PC-3 (cell line): ENCODE measurements at regions not wholly inside any gene's neighbourhood (a gene's known extent, or its start where the extent isn't known, plus 50 kb on each side); places are given as distances from the start of the nearest gene placed in this dataset.

Experiments
- ATAC-seq: fragments of 200-7000 bp; cut with Tn5 transposase; 2 replicates; pipeline ENCODE4 v1.9.1; 2020; ENCODE audit warnings: mild to moderate bottlenecking, moderate library complexity
- BruUV-seq: library from RNA; stranded (reverse); fragments of 400-500 nt; replicated peaks from 2 replicates; lab custom pipeline; 2021; lab: Mats Ljungman, UMichigan
- CTCF ChIA-PET: fragments of 300-600 bp; sonication (Branson Sonifier 250); formaldehyde crosslinking; loops from one replicate; lab custom pipeline; 2022; ENCODE audit warnings: antibody characterized with exemption; lab: Charles Lee
- POLR2A ChIA-PET: fragments of 300-600 bp; sonication (Branson Sonifier 250); formaldehyde crosslinking; loops from one replicate; lab custom pipeline; 2022; ENCODE audit warnings: antibody characterized with exemption; ENCODE audit not compliant: unreplicated experiment; lab: Charles Lee
- DNase-seq: peaks from one replicate; pipeline ENCODE4 v3.0.0-alpha.2; 2015
- H2AFZ ChIP-seq: fragments of 300-600 bp; sonication (generic); 2 replicates; pipeline ENCODE4 v1.6.0; 2016; ENCODE audit warnings: antibody characterized with exemption, low read length
- H3F3A ChIP-seq: fragments of 300-600 bp; sonication (generic); one replicate; pipeline ENCODE4 v1.6.0; 2017; ENCODE audit warnings: antibody characterized with exemption, low read length, control low read depth, mild to moderate bottlenecking; ENCODE audit not compliant: unreplicated experiment
- H3K27ac ChIP-seq: fragments of 300-600 bp; sonication (generic); 2 replicates; pipeline ENCODE4 v1.5.1; 2016; ENCODE audit warnings: mild to moderate bottlenecking, low read length
- H3K27me3 ChIP-seq: fragments of 300-600 bp; sonication (generic); 2 replicates; pipeline ENCODE4 v1.6.1; 2016; ENCODE audit warnings: low read length, mixed read lengths
- H3K36me3 ChIP-seq: fragments of 300-600 bp; sonication (generic); 2 replicates; pipeline ENCODE4 v1.6.1; 2016; ENCODE audit warnings: low read depth, mixed run types, low read length, mixed read lengths
- H3K4me1 ChIP-seq: fragments of 300-600 bp; sonication (generic); 2 replicates; pipeline ENCODE4 v1.5.1; 2016; ENCODE audit warnings: low read length; ENCODE audit not compliant: insufficient read depth
- H3K4me2 ChIP-seq: fragments of 300-600 bp; sonication (generic); 2 replicates; pipeline ENCODE4 v1.6.0; 2016; ENCODE audit warnings: low read length
- H3K4me3 ChIP-seq: fragments of 300-600 bp; sonication (generic); 2 replicates; pipeline ENCODE4 v1.5.1; 2016; ENCODE audit warnings: mild to moderate bottlenecking, low read length, mixed read lengths
- H3K79me2 ChIP-seq: fragments of 300-600 bp; sonication (generic); 2 replicates; pipeline ENCODE4 v1.6.1; 2017; ENCODE audit warnings: low read length, mixed read lengths
- H3K9ac ChIP-seq: fragments of 300-600 bp; sonication (generic); 2 replicates; pipeline ENCODE4 v1.6.0; 2016; ENCODE audit warnings: mild to moderate bottlenecking, low read length
- H3K9me2 ChIP-seq: fragments of 300-600 bp; sonication (generic); replicated peaks from 2 replicates; pipeline ENCODE4 v1.6.1; 2016; ENCODE audit warnings: mixed run types, low read length, mixed read lengths
- H3K9me3 ChIP-seq: fragments of 300-600 bp; sonication (generic); 2 replicates; pipeline ENCODE4 v1.6.1; 2016; ENCODE audit warnings: low read length, mixed read lengths
- H4K20me1 ChIP-seq: fragments of 300-600 bp; sonication (generic); 2 replicates; pipeline ENCODE4 v1.6.1; 2016; ENCODE audit warnings: low read length, mixed read lengths
- CTCF ChIP-seq: fragments of 300-600 bp; sonication (generic); conservative IDR thresholded peaks from 2 replicates; pipeline ENCODE4 v1.5.1; 2017; ENCODE audit warnings: antibody characterized with exemption, low read depth, mild to moderate bottlenecking, low read length
- EZH2 ChIP-seq: fragments of 300-600 bp; sonication (generic); IDR thresholded peaks from one replicate; pipeline ENCODE4 v1.6.1; 2017; ENCODE audit warnings: antibody characterized with exemption, mild to moderate bottlenecking, low read length; ENCODE audit not compliant: unreplicated experiment
- EZH2phosphoT487 ChIP-seq: fragments of 300-600 bp; sonication (generic); IDR thresholded peaks from 2 replicates; pipeline ENCODE4 v1.6.1; 2018; ENCODE audit warnings: mild to moderate bottlenecking, antibody characterized with exemption, low read length, borderline replicate concordance
- intact Hi-C: fragments of 100-400 bp; cut with micrococcal nuclease; formaldehyde crosslinking; loops from 2 replicates; pipeline ENCODE4 v1.9.0; 2023

- TF ChIP-seq CTCF (no peak), EZH2phosphoT487 (no peak), EZH2 (no peak)
- no peaks in the 10 kb centered on the region for H3K36me3 ChIP-seq
- H3K9me3 ChIP-seq = no peaks in the 10 kb centered on the region
- ATAC-seq (no peak), DNase-seq (no peak)
- no peak overlapping the region for H3K4me3 ChIP-seq
- ChIA-PET CTCF (no interaction called here), POLR2A (no interaction called here)
- H3F3A ChIP-seq = no peaks in the 10 kb centered on the region
- no peak overlapping the region for H3K27ac ChIP-seq
- peaks cover 83% of the 10 kb centered on the region for H3K27me3 ChIP-seq
- H3K79me2 ChIP-seq = no peaks in the 10 kb centered on the region
- H3K9me2 ChIP-seq = no peaks in the 10 kb centered on the region
- H4K20me1 ChIP-seq = no peaks in the 10 kb centered on the region
- no peak overlapping the region for H3K9ac ChIP-seq
- no peak overlapping the region for H3K4me2 ChIP-seq
- H3K4me1 ChIP-seq = no peaks in the 10 kb centered on the region
- H2AFZ ChIP-seq = no peak overlapping the region
- intact Hi-C loops = no loop called here
- no TSS peak for BruUV-seq
Observed at GRCh38 chr13:26837102-26837501, 76.5 kb upstream of the GPR12 start.

- BruUV-seq = no TSS peak
- Histone ChIP-seq H3K9me2 (no peaks in the 10 kb centered on the region), H3K4me1 (no peaks in the 10 kb centered on the region), H3K79me2 (no peaks in the 10 kb centered on the region), H3K9me3 (no peaks in the 10 kb centered on the region), H3F3A (no peaks in the 10 kb centered on the region), H3K27ac (no peak overlapping the region), H2AFZ (no peak overlapping the region), H3K36me3 (no peaks in the 10 kb centered on the region), H3K4me2 (no peak overlapping the region), H3K27me3 (peaks cover 78% of the 10 kb centered on the region), H4K20me1 (no peaks in the 10 kb centered on the region), H3K4me3 (no peak overlapping the region), H3K9ac (no peak overlapping the region)
- DNase-seq (no peak), ATAC-seq (no peak)
- CTCF ChIA-PET = no interaction called here
- POLR2A ChIA-PET = no interaction called here
- TF ChIP-seq EZH2phosphoT487 (no peak), CTCF (no peak), EZH2 (no peak)
- intact Hi-C loops = no loop called here
Observed at GRCh38 chr13:26836626-26837025, 76.0 kb upstream of the GPR12 start.

- H3K4me1 ChIP-seq = no peaks in the 10 kb centered on the region
- H3K9me2 ChIP-seq = no peaks in the 10 kb centered on the region
- no peak overlapping the region for H3K9ac ChIP-seq
- ATAC-seq (no peak), DNase-seq (no peak)
- H3K4me2 ChIP-seq = no peak overlapping the region
- ChIA-PET CTCF (no interaction called here), POLR2A (no interaction called here)
- no peak for TF ChIP-seq EZH2phosphoT487
- no peak for TF ChIP-seq CTCF
- no peak for TF ChIP-seq EZH2
- peaks cover 70% of the 10 kb centered on the region for H3K27me3 ChIP-seq
- no peaks in the 10 kb centered on the region for H4K20me1 ChIP-seq
- intact Hi-C loops = no loop called here
- no peaks in the 10 kb centered on the region for H3K36me3 ChIP-seq
- H3F3A ChIP-seq = no peaks in the 10 kb centered on the region
- H2AFZ ChIP-seq = no peak overlapping the region
- no peak overlapping the region for H3K4me3 ChIP-seq
- H3K79me2 ChIP-seq = no peaks in the 10 kb centered on the region
- H3K27ac ChIP-seq = no peak overlapping the region
- BruUV-seq = no TSS peak
- no peaks in the 10 kb centered on the region for H3K9me3 ChIP-seq
Observed at GRCh38 chr13:26834646-26835045, 74.1 kb upstream of the GPR12 start.
